Tibial artery (tissue), 4 donors: ENCODE measurements at regions not wholly inside any gene's neighbourhood (a gene's known extent, or its start where the extent isn't known, plus 50 kb on each side); places are given as distances from the start of the nearest gene placed in this dataset.
A peak's percentile ranks its signal among the peaks of the same experiment; 100 is the strongest.

Experiments used
- DNase-seq, 2 donors: peaks; one replicate each; pipeline ENCODE4 v3.0.0-alpha.2; 2019
- H3K27ac ChIP-seq, 2 donors: fragments of 200-600 bp; sonication (generic) in 1 of 2; 1 replicate in 1 of 2; 2 replicates in 1 of 2; pipeline ENCODE4 v1.5.1; 2018 to 2019; ENCODE audit warnings: mild to moderate bottlenecking in 1 of 2
- H3K27me3 ChIP-seq, 2 donors: fragments of 200-600 bp; sonication (generic) in 1 of 2; one replicate each; pipeline versions ENCODE4 v1.5.1 to v1.6.0; 2016 to 2019
- H3K36me3 ChIP-seq, 3 donors: fragments of 200-600 bp; sonication (generic) in 2 of 3; one replicate each; pipeline ENCODE4 v1.5.1; 2016 to 2019; ENCODE audit warnings: mild to moderate bottlenecking in 2 of 3
- H3K4me1 ChIP-seq, 4 donors: fragments of 200-600 bp; sonication (generic) in 2 of 4; 1 replicate in 3 of 4; 2 replicates in 1 of 4; pipeline ENCODE4 v1.5.1; 2016 to 2019
- H3K4me3 ChIP-seq, 2 donors: fragments of 200-600 bp; sonication (generic) in 1 of 2; 1 replicate in 1 of 2; 2 replicates in 1 of 2; pipeline ENCODE4 v1.5.1; 2018 to 2019; ENCODE audit warnings: mild to moderate bottlenecking in 2 of 2
- H3K9me3 ChIP-seq, 3 donors: fragments of 200-600 bp; sonication (generic) in 1 of 3; one replicate each; pipeline ENCODE4 v1.5.1; 2016 to 2019
- intact Hi-C: fragments of 100-400 bp; cut with DNase I; formaldehyde crosslinking; loops from one replicate; pipeline ENCODE4 v1.15.0; 2023; ENCODE audit warnings: low total_unique reads
- TF ChIP-seq, protein P1 (sequence below), 2 experiments: fragments of 200-600 bp in 1 of 2; fragments of 450-650 bp in 1 of 2; IDR thresholded peaks; one replicate each; pipeline ENCODE4 v1.5.1; 2017 to 2019; ENCODE audit warnings: antibody characterized with exemption in 2 of 2, mild to moderate bottlenecking in 1 of 2, moderate library complexity in 1 of 2

GRCh38 chr4:177239878-177240277 lies 69.8 kb upstream of the NEIL3 start:
- Histone ChIP-seq H3K36me3 (no peaks in the 10 kb centered on the region), H3K4me3 (no peak overlapping the region), H3K9me3 (no peaks in the 10 kb centered on the region), H3K27ac (no peak overlapping the region), H3K27me3 (no peaks in the 10 kb centered on the region), H3K4me1 (no peaks in the 10 kb centered on the region)
- DNase-seq = no peak
- intact Hi-C loops = no loop called here
- TF ChIP-seq, protein P1, sequence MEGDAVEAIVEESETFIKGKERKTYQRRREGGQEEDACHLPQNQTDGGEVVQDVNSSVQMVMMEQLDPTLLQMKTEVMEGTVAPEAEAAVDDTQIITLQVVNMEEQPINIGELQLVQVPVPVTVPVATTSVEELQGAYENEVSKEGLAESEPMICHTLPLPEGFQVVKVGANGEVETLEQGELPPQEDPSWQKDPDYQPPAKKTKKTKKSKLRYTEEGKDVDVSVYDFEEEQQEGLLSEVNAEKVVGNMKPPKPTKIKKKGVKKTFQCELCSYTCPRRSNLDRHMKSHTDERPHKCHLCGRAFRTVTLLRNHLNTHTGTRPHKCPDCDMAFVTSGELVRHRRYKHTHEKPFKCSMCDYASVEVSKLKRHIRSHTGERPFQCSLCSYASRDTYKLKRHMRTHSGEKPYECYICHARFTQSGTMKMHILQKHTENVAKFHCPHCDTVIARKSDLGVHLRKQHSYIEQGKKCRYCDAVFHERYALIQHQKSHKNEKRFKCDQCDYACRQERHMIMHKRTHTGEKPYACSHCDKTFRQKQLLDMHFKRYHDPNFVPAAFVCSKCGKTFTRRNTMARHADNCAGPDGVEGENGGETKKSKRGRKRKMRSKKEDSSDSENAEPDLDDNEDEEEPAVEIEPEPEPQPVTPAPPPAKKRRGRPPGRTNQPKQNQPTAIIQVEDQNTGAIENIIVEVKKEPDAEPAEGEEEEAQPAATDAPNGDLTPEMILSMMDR (IDR thresholded peaks at IDR 0.05) = no peak

DNA sequence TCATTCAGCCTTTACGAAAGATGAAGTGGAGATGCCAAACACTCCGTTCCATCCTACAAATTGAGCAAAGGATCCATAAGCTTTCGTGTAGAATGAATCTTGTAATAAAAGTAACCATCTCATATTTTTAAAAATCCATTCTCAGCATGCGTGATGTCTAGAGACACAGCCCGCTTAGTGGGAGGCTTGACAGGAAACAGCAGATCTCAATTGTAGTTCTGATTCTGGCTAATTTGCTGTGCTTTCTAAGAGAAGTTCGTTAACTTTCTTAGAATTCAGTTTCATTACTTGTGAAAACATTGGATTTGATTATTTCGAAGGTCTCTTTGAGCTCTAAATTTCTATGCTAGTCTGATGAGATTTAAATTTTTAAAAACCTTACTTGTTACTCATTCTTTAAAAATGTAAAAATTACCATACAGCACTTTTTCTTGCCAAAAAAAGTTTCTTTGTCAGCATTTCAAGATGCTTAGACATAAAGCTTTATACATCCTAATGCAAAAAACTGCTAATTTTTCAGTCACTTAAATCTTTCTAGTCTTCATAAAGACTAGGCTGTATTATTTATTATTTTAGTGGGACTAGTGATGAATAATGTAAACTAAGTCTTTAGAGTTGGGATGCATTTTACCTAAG lies 66.9 kb upstream of the NEIL3 start:
- Histone ChIP-seq H3K36me3 (no peaks in the 10 kb centered on the region), H3K4me3 (no peak overlapping the region), H3K27me3 (no peaks in the 10 kb centered on the region), H3K4me1 (no peaks in the 10 kb centered on the region), H3K27ac (no peak overlapping the region), H3K9me3 (no peaks in the 10 kb centered on the region)
- DNase-seq = no peak
- TF ChIP-seq, protein P1 (IDR thresholded peaks at IDR 0.05) = no peak
- intact Hi-C loops = no loop called here

GRCh38 chr4:177246641-177247584 lies 62.8 kb upstream of the NEIL3 start:
- H3K9me3 ChIP-seq = no peaks in the 10 kb centered on the region
- H3K27ac ChIP-seq = no peak overlapping the region
- no peaks in the 10 kb centered on the region for H3K27me3 ChIP-seq
- no peak overlapping the region for H3K4me3 ChIP-seq
- no peaks in the 10 kb centered on the region for H3K36me3 ChIP-seq
- no peaks in the 10 kb centered on the region for H3K4me1 ChIP-seq
- TF ChIP-seq, protein P1 (IDR thresholded peaks at IDR 0.05) = no peak
- intact Hi-C loops = no loop called here
- DNase-seq = no peak

DNA sequence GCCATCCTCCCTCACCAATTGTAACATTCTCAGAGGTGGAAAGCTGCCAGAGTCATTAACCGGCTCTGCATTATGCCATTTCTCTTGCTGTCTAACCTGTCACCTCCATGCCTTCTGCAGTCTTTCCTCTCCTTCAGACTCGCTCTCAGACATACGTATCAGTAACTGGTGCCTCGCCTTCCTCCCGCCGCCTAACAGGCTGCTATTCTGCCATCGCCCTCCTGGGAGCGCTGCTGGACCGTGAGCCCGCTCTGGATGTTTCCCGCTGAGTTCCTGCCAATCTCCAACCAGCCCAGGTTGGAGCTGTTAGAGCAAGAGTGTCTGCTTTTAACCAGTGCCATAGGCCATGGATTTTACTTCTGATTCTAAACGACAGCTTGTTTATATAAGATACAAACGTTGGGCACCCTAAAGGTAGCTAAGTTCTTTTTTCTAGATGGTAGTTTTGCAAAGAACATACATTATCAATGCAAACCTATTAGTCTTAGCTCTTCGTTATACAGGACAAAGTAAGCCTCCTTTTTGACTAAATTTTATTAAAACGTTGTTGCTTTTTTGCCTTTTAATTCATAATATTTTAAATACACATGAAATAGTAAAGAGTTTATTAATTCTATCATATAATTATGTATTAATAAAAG lies 59.5 kb upstream of the NEIL3 start:
- intact Hi-C loops = loop anchor here (5.0 kb wide), 1 partner anchor 87 kb away; no protein-coding TSS in a partner anchor
- Histone ChIP-seq H3K9me3 (no peaks in the 10 kb centered on the region), H3K27ac (no peak overlapping the region), H3K27me3 (no peaks in the 10 kb centered on the region), H3K4me3 (no peak overlapping the region), H3K4me1 (no peaks in the 10 kb centered on the region), H3K36me3 (no peaks in the 10 kb centered on the region)
- TF ChIP-seq, protein P1 (IDR thresholded peaks at IDR 0.05) = peak; percentile 83 to 96
- DNase-seq = peak; percentile 41 to 73

- Histone ChIP-seq H3K4me3 (no peak overlapping the region), H3K27me3 (no peaks in the 10 kb centered on the region), H3K27ac (no peak overlapping the region), H3K4me1 (no peaks in the 10 kb centered on the region), H3K9me3 (no peaks in the 10 kb centered on the region), H3K36me3 (no peaks in the 10 kb centered on the region)
- TF ChIP-seq, protein P1 (IDR thresholded peaks at IDR 0.05) = no peak
- no peak for DNase-seq
- intact Hi-C loops = loop anchor here (5.0 kb wide), 1 partner anchor 86 kb away; no protein-coding TSS in a partner anchor
Observed at GRCh38 chr4:177251237-177251636, 58.4 kb upstream of the NEIL3 start.
